HFFc6 (cell line): ENCODE measurements at regions not wholly inside any gene's neighbourhood (a gene's known extent, or its start where the extent isn't known, plus 50 kb on each side); places are given as distances from the start of the nearest gene placed in this dataset.
A peak's percentile ranks its signal among the peaks of the same experiment; 100 is the strongest.

Experiments used
- DNase-seq: peaks from one replicate; pipeline ENCODE4 v3.0.0-alpha.2; 2018
- H3K27ac Mint-ChIP-seq: 2 replicates; pipeline ENCODE4 v1.8.0; 2020; ENCODE audit warnings: mild to moderate bottlenecking, mixed read lengths
- H3K27me3 Mint-ChIP-seq: 2 replicates; pipeline ENCODE4 v1.8.0; 2021; ENCODE audit warnings: mild to moderate bottlenecking, moderate library complexity, mixed read lengths; ENCODE audit not compliant: insufficient read depth
- H3K36me3 Mint-ChIP-seq: 2 replicates; pipeline ENCODE4 v1.8.0; 2021; ENCODE audit warnings: low read depth, mixed read lengths
- H3K4me1 Mint-ChIP-seq: 2 replicates; pipeline ENCODE4 v1.8.0; 2020; ENCODE audit warnings: low read depth, mixed read lengths
- H3K4me3 Mint-ChIP-seq: 2 replicates; pipeline ENCODE4 v1.8.0; 2020; ENCODE audit warnings: mild to moderate bottlenecking, moderate library complexity, mixed read lengths
- H3K9me3 Mint-ChIP-seq: 2 replicates; pipeline ENCODE4 v1.8.0; 2020; ENCODE audit warnings: mild to moderate bottlenecking, mixed read lengths
- CTCF ChIP-seq: fragments of 200-600 bp; sonication (generic); IDR thresholded peaks from 2 replicates; pipeline ENCODE4 v1.5.0; 2021; ENCODE audit warnings: antibody characterized with exemption, mild to moderate bottlenecking

- Mint-ChIP-seq H3K4me1 (peaks cover 7% of the 10 kb centered on the region), H3K27ac (no peak overlapping the region), H3K4me3 (no peak overlapping the region), H3K27me3 (peaks cover 2% of the 10 kb centered on the region; the same call in 1 of the 2 replicates), H3K9me3 (no peaks in the 10 kb centered on the region), H3K36me3 (no peaks in the 10 kb centered on the region)
- TF ChIP-seq CTCF: peak; percentile 80
- peak; percentile 15 for DNase-seq
These were observed 209.6 kb upstream of the PIK3C3 start for GRCh38 chr18:41745166-41746049.

- peaks cover 2% of the 10 kb centered on the region; the same call in 1 of the 2 replicates for H3K27me3 Mint-ChIP-seq
- no peaks in the 10 kb centered on the region for H3K36me3 Mint-ChIP-seq
- H3K27ac Mint-ChIP-seq: no peak overlapping the region
- no peaks in the 10 kb centered on the region for H3K9me3 Mint-ChIP-seq
- H3K4me1 Mint-ChIP-seq: peaks cover 7% of the 10 kb centered on the region
- no peak for TF ChIP-seq CTCF
- no peak for DNase-seq
- H3K4me3 Mint-ChIP-seq: peak overlapping the region; percentile 22; the same call in 1 of the 2 replicates
These were observed 210.5 kb upstream of the PIK3C3 start for GRCh38 chr18:41744421-41745030.

GRCh38 chr18:41737218-41737617 is 217.8 kb upstream of the PIK3C3 start:
- Mint-ChIP-seq H3K4me3 (no peak overlapping the region), H3K9me3 (no peaks in the 10 kb centered on the region), H3K4me1 (no peaks in the 10 kb centered on the region), H3K36me3 (no peaks in the 10 kb centered on the region), H3K27ac (no peak overlapping the region), H3K27me3 (peaks cover 5% of the 10 kb centered on the region; the same call in 1 of the 2 replicates)
- TF ChIP-seq CTCF: no peak
- DNase-seq: no peak

GRCh38 chr18:41734917-41735316 is 220.1 kb upstream of the PIK3C3 start:
- H3K36me3 Mint-ChIP-seq: no peaks in the 10 kb centered on the region

GRCh38 chr18:41732356-41732755 is 222.7 kb upstream of the PIK3C3 start:
- no peak for DNase-seq
- H3K4me1 Mint-ChIP-seq: 0 out of 2 replicates have a peak, but pooled peaks cover 5% of the 10 kb centered on the region
- no peak for TF ChIP-seq CTCF
- no peak overlapping the region for H3K27ac Mint-ChIP-seq
- H3K9me3 Mint-ChIP-seq: no peaks in the 10 kb centered on the region
- H3K27me3 Mint-ChIP-seq: no peaks in the 10 kb centered on the region
- H3K36me3 Mint-ChIP-seq: no peaks in the 10 kb centered on the region
- H3K4me3 Mint-ChIP-seq: no peak overlapping the region

More at GRCh38 chr18:41734917-41735316, 220.1 kb upstream of the PIK3C3 start:
- no peak overlapping the region for H3K27ac Mint-ChIP-seq
- TF ChIP-seq CTCF: no peak
- no peak overlapping the region for H3K4me3 Mint-ChIP-seq
- no peak for DNase-seq
- H3K9me3 Mint-ChIP-seq: no peaks in the 10 kb centered on the region
- H3K4me1 Mint-ChIP-seq: 0 out of 2 replicates have a peak, but pooled peaks cover 5% of the 10 kb centered on the region
- H3K27me3 Mint-ChIP-seq: peaks cover 5% of the 10 kb centered on the region; the same call in 1 of the 2 replicates
